ENCODE measurements at regions not wholly inside any gene's neighbourhood (a gene's known extent, or its start where the extent isn't known, plus 50 kb on each side); places are given as distances from the start of the nearest gene placed in this dataset.
"Not testable (repeated sequence)": the region's sequence is repeated elsewhere in the genome, so short reads cannot be mapped to it uniquely, and the experiment has no call there.

DNA sequence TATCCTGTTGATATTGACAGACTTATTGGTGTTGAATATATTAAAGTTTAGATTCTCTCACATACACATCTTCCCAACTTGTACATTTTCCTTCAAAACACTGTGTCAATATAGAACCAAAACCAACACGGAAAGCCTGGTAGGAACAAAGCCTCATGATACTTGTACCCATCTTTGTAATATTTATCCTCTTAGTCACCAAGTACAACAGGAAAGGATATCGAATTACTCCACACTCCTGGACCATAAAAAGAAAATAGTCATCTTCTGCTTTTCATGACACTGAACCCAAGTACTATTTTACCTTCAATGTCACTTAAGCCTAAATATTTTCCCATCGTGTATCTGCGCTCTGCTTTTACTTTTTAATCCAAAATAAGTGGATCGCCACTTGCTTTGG is 702.9 kb upstream of the PCDH9 start:
- DNase-seq (ENCODE audit: low spot score) = no peak

DNA sequence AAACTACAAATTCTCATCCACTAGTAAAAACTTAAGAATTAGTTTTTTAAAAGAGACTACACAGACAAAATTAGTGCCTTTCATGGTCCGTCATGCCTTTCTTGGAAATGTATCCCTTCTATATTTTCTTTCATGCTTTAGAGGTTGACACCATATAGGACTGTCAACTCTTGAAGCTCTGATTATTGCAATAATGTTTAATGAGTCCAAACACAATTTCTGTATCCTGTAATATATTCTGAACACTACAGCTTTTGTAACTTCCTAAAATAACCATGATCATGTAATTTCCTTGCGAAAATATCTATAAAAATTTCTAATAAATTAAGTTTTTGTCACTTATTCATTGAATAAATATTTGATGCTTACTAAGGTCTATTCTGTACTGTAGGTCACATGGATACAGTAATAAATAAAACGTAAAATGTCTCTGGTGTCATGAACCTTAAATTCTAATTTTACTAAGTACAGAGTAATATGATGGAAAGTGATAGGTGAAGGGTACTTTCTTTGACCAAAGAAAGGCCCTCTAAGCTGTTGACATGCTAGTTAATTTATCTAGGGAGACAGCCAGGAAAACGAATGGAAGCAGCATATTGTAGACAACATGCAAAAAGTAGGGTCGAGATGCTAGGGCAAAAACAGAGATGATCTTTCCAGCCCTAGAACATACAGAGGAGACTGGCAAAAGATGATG is 687.3 kb upstream of the PCDH9 start:
- no peak for DNase-seq (ENCODE audit: low spot score)

DNA sequence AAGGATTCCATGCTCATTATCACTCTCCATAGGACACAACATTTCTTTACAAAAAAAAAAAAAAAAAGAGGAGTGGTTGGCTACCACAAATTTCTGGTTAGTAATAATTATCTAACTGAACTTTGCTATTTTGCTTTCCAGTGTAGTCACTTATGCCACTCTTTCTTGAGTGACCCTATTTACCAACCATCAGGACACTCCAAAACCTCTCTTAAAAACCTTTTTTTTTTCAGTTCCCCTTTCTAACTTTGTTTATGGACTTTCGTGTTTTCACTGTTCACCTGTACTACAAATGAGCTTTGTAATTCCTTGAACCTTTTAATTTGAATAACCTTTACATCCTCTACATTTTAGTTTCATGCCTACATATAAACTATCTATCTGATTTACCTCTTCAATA is 686.5 kb upstream of the PCDH9 start:
- no peak for DNase-seq (ENCODE audit: low spot score)

DNA sequence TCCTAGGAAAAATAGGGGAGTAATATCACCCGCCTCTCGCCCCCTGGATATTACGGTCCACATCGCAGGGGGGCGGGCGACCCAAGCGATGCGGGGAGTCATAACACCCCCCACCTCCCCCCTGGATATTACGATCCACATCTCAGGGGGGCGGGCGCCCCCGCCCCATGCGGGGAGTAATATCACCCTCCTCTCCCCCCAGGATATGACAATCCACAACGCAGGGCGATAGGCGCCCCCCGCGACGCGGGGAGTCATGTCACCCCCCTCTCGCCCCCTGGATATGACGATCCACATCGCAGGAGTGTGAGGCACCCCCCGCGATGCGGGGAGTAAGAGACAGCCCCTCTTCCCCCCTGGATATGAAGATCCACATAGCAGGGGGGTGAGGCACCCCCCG is 684.4 kb upstream of the PCDH9 start:
- DNase-seq (ENCODE audit: low spot score) = no peak

DNA sequence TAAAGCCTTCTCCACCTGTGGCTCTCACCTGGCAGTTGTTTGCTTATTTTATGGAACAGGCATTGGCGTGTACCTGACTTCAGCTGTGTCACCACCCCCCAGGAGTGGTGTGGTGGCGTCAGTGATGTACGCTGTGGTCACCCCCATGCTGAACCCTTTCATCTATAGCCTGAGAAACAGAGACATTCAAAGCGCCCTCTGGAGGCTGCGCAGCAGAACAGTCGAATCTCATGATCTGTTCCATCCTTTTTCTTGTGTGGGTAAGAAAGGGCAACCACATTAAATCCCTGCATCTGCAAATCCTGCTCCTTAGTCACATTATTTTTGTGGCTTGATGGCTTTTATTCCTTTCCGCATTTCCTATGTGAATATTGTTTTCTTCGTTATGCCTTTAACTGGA is 672.8 kb upstream of the PCDH9 start:
- not testable (repeated sequence) for DNase-seq (ENCODE audit: low spot score)

DNA sequence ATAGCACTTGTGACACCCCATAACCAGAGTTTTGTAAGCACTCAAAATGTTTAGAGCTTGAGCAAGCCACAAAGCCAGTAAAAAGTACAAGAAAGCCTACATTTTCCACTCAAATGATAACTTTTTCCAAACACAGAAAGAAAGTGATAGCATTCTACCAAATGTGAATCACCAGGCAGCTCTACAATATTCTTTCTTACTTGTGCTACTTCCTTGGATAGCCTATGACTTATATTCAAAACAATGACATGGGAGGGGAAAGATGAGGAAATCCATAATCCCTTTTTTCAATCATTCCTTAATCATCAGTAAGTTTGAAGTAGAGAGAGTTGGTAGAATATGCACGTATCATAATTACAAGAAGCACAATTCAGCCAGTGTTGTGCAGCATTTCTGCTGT is 650.8 kb upstream of the PCDH9 start:
- DNase-seq (ENCODE audit: low spot score) = no peak

DNA sequence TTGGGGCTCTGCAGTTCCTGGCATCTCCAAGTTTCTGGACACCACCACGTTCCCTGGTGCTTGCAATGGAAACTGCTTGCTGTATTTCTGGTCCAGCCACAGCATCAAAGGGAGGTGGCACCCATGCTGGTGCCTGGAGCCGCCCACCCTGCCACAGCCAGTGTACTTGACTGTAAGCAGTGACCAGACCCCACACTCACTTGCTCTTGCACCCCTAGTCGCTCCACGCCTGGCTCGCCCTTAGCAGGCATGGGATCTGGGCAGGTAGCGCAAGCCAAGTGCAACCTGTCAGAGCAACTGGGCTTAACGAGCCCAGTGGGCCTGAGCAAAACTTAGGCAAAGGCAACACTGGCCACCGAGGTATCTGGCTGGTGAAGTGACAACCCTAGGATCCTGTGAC is 648.2 kb upstream of the PCDH9 start:
- no peak for DNase-seq (ENCODE audit: low spot score)

DNA sequence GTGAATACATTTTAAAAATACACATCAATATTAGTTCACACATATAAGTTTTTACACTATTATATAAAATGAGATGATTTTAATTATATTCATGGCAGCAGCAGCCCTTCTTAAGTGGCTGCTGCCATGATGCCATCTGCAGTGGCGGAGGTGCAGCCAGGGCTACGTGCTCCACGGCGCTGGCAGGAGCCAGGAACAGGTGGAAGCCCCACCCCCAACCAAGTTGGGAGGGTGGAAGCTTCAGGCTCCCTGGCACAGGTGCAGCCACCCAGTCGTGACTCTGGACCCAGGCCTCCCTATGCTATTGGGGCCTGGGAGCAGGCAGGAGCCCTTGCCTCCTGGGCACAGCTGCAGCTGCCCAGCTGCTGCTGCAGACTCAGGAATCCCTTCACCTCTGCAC is 646.9 kb upstream of the PCDH9 start:
- no peak for DNase-seq (ENCODE audit: low spot score)

DNA sequence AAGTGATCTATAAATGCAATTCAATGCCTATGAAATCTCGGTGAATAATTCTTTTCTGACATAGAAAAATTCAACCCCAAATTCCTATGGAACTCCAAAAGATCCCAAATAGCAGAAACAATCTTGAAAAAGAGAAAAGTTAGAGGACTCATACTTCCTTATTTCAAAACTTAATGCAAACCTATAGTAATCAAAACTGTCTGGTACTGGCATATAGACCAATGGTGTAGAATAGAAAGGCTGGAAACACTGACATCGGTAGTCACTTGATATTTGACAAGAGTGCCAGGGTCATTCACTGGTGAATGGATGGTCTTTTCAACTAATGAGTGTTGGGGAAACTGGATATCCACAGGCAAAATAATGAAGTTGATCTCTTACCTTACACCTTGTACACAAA is 637.1 kb upstream of the PCDH9 start:
- no peak for DNase-seq (ENCODE audit: low spot score)

DNA sequence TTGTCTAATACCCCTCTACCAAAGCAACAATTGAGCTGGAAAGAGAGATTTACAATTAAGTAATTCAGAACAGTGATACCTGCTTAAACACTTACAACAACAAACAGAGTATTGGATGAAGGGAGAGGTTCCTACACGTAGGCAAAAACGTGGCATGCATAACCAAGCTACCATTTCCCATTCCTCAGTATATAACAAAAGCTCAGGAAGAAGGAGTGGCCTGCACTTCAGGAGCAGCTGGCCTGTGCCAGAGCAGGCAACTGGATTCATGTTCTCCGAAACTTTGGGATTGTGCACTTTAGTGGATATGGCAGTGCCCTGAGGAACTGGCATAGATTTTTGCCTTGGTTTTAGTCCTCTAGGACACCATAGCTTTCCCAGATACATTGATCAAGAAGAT is 630.2 kb upstream of the PCDH9 start:
- DNase-seq (ENCODE audit: low spot score) = no peak

DNA sequence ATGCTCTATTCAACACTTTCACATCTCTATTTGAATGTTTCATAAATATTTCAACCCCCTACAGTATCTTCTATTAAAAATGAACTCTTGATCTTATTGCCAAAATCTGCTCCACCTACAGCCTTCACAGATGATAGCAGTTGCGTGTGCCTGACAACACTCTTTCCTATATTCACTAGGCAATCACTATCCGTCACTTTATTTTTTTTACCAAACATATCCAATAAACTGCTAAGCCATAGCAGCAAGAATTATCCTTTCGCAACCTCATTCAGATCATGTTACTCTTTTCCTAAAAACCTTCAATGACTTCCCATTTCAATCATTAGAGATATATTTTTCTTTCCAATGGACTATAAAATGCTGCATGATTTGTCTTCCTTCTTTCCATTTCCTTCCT is 629.8 kb upstream of the PCDH9 start:
- no peak for DNase-seq (ENCODE audit: low spot score)

DNA sequence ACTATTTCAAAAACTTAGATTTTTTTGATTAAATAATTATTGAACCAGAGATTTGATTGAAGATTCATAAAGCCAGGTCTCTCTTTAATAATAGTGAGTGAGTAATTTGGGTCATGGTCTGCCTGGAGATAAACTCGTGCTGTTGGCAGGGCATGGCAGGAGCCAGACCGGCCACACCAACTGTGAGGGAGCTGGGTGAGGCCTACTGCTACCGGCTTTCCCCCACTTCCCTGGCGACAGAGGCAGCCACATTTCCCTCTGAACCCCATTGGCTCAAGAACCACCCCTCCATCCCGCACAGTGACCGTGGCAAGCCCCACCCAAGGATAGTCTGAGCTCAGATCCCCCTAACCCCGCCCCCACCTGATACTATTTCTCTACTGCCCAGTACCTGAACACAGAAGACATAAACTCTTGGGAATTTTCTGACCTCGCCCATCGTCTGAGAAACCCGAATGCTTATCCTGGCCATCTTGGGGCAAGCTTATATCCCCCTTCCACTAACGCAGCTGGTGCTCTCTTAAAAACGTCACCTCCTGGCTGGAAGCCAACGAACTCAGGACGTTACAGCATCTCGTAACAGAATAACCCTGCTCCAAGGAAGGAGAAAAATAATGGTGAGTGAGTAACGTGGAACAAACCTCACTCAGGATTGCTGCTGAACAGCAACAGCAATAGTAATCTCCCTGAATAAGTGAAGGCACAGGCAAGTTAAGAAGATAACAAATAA is 627.6 kb upstream of the PCDH9 start:
- DNase-seq (ENCODE audit: low spot score) = no peak

DNA sequence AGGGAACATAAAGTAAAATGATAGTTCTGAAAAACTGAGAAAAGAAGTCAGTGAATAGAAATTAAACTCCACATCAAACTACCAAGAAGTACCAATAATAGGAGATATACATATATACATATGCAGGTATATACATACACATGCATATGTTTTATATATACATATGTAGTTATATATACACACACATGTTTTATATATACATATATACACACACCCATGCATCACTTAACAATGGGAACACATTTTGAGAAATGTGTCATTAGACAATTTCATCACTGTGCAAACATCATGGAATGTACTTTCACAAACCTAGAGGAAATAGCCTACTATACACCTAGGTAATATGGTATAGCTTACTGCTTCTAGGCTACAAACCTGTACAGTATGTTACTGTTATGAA is 626.8 kb upstream of the PCDH9 start:
- DNase-seq (ENCODE audit: low spot score) = no peak

DNA sequence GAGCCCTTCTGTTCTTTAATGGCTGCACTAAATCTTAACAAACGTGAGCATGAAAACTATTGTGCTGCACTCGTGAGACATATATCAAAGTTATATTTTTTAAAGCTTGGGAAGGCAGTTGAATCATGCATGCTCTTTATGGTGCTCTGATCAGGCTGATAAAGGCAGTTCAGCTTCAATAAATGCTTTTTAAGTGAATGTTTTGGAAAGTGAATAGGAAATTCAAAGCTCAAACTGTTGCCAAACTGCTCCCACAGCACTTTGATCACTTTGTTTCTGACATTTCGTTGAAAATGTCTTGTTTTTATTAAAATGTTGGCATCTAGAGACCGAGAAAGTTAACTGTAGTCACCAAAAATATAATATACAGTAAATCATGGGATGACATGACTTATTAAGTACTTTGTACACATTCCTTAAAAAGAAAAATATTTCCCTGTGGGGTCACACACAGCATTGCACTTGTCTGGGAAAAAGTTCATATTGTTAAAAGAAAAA is 625.7 kb upstream of the PCDH9 start:
- no peak for DNase-seq (ENCODE audit: low spot score)

DNA sequence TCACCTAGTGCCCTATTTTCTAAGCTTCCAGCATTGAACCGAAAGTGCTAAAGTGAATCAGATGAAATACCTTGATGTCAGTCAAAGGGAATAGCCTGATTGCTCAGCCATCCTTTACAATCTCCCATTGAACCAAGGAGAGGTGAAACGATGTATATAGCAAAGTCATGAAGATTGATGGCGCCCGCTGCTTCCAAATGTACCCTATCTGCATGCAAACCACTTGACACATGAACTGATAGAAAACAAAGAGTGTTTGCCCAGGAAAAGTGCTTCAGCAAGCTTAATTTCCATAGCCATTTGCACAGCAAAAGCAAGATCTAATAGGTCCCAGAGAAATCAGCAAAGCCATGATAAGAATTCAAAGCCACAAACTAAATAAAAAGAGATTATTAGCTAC is 624.9 kb upstream of the PCDH9 start:
- DNase-seq (ENCODE audit: low spot score) = no peak

DNA sequence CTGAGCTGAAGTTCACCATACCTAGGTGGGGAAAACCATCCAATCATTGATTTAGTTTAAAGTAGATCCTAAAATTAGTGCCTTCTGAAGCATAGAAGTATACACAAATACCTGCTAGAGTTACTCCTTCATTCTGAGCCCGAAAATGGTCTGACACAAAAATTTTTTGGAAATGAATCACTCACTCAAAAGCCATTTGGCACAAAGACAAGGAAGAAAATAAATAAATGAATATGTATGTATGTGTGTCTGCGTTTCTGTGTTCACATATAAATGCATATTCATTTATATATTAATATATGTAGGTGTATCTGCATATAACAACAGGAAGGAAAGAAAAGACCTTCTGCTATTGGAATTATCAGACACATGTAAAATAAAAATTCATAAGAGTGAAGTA is 614.4 kb upstream of the PCDH9 start:
- DNase-seq (ENCODE audit: low spot score) = no peak

DNA sequence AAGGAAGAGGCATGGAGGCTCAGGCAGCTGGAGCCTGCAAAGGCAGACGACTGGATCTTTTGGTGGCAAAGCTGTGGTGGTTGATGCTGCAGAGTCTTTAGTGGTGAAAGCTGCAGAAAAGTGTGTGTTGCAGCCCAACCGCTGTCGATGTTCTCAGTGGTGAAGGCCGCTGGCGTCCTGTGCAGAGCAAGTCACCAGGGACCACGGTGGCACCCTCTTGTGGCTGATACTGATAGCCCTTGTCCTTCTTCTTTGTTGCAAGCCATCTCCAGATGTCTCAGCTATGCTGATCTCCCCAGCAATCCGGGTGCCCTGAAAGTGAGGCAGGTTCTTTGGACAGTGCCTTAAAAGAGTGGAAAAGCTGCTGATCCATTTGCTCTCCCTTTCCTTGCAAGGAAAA is 610.9 kb upstream of the PCDH9 start:
- no peak for DNase-seq (ENCODE audit: low spot score)

DNA sequence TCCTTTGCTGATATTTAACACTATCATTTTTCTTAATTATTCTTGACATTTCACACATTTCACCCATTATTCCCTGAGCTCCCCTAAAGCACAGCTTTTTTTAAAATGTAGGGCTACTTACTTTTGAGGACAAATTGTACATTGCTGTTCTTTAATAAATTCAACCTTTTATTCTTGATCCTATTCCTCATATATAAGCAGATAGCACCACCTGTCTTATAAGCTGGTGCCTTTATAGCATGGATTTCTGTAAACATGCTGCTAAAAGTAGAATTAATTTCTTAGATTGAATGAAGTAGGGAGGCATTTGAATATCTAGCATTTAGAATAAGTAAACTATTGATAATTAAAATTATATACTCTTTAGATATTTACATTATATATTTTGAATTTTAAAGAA is 603.4 kb upstream of the PCDH9 start:
- DNase-seq (ENCODE audit: low spot score) = no peak

DNA sequence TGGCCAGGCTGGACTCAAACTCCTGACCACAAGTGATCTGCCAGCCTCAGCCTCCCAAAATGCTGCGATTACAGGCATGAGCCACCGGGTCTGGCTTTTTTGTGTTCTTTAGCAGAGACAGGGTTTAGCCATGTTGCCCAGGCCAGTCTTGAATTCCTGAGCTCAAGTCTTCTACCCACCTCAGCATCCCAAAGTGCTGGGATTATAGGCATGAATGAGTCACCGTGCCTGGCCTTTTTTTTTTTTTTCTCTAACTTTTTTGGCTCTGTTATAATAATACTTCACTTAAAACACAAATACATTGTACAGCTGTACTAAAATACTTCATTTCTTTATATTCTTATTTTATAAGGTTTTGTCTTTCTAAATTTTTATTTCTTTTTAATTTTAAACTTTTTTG is 599.5 kb upstream of the PCDH9 start:
- DNase-seq (ENCODE audit: low spot score) = no peak

DNA sequence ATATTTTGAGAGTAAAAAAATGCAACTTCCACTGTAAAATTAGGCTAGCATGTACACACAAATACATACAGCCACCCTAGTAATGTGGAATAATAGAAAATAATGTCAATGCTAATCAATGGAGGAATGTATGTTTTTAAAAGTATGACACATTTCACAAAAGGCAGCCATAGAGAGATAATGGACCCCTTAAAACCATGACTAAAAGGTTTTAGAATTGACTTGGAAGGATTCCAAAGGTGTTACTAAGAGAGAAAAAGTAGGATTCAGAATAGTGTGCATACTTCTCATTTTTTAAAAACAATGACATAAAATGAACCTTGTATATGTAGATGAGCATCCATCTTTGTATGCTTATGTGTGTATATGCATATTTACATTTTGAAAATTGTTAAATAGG is 597.9 kb upstream of the PCDH9 start:
- DNase-seq (ENCODE audit: low spot score) = no peak

DNA sequence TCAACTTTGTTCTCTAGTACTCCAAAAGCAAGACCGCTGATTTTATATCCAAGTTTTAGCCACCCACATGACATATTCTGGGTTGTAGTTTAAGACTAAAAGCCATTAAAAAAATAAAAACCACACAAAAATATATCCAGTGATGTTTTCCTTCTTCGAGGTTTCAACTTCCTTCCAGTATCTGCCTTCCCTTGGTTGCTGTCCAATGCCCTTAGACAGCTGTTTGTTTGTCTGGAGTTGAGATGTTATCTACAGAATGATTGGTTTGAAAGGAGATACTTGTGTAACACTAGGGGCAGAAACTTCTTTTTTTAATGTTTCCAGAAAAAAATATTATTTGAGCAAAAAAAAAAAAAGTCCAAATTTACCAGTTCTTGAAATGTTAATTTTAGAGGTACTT is 591.5 kb upstream of the PCDH9 start:
- DNase-seq (ENCODE audit: low spot score) = no peak

DNA sequence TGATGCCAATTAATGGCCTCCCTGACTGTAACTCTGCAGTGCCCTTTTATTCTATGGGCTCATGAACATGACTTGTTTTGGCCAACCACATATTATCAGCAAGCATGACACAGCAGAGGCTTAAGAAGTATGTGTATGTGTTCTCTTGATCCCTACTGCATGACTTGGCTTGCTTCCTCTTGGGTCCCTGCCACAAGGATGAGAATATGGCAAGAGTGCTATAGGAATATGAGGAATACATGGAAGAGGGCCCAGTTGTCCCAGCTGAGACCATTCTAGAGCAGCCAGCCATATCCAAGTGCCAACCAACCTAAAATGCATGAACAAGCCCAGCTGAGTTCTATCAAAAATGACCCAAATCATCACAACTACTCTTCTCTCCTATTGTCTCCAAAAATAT is 576.7 kb upstream of the PCDH9 start:
- DNase-seq (ENCODE audit: low spot score) = no peak

DNA sequence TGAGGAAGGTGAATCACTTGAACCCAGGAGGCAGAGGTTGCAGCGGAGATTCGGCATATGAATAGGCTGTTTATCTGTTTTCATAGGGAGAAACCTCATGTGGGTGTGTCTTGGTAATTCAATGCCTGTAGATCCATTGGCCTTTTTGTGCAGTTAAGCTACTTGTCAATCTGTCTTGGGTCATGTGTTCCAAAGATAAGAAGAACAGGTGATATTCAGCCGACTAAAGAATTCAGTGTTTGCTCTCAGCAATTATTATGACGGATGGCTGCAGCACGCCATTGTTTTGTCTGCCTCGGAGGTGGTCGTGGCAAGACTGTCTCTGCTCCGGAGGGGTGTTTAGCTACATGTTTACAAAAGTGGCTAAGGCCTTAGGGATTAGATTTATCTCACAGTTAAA is 573.0 kb upstream of the PCDH9 start:
- DNase-seq (ENCODE audit: low spot score) = no peak

DNA sequence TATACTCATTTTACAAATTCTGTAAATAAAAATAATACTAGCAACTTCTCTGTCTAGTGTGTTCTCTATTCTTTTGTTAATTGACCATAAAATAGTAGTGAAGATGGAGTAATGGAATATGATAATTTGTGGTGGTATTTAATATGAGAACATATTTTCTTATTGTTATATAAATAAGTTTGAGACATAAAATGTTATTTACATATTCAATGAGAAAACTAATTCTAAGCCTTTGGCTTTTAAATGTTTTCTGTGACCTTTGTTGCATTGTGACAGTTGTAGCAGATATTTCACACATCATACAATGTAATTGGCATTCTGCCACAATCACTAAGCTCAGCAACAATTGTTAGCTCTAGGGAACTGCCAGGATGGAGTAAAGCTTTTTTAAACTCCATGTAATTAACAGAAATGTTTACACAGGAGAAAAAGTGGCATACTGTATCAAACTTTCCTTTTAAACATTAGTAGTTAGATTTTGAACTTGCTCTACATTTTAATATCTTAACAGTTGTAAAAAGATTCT is 562.1 kb upstream of the PCDH9 start:
- DNase-seq (ENCODE audit: low spot score) = no peak
